HepG2 (cell line): ENCODE measurements at regions not wholly inside any gene's neighbourhood (a gene's known extent, or its start where the extent isn't known, plus 50 kb on each side); places are given as distances from the start of the nearest gene placed in this dataset.

Experiments used
- ATAC-seq: fragments of 200-7000 bp; cut with Tn5 transposase; 3 replicates; pipeline ENCODE4 v1.9.1; 2020; ENCODE audit warnings: mild to moderate bottlenecking, moderate library complexity
- BruUV-seq: library from RNA; stranded (reverse); fragments of 400-500 nt; replicated peaks from 2 replicates; lab custom pipeline; 2021; lab: Mats Ljungman, UMichigan
- CTCF ChIA-PET: fragments of 300-600 bp; formaldehyde crosslinking; extraction: SDS; loops from one replicate; lab custom pipeline; 2021; ENCODE audit warnings: low total read pairs, inconsistent platforms, low intra/inter-chr PET ratio; lab: Yijun Ruan, JAX
- POLR2A ChIA-PET: fragments of 350-600 bp; sonication (Branson Sonifier 250); formaldehyde crosslinking; loops from one replicate; lab custom pipeline; 2020; ENCODE audit warnings: antibody characterized with exemption, inconsistent platforms; lab: Yijun Ruan, JAX
- DNase-seq: peaks from one replicate; pipeline ENCODE4 v3.0.0-alpha.2; 2015; ENCODE audit warnings: low spot score
- FAIRE-seq: peaks from 3 replicates; lab custom pipeline; 2011; peaks lifted over from hg19 to GRCh38; lab: Jason Lieb, UNC
- H2AFZ ChIP-seq: one replicate; pipeline ENCODE4 v1.6.1; 2011; ENCODE audit warnings: low read length, inconsistent platforms
- H3K27ac ChIP-seq: fragments of 300-600 bp; 3 replicates; pipeline ENCODE4 v1.8.0; 2011; ENCODE audit warnings: mixed run types, mild to moderate bottlenecking, mixed read lengths, low read length, inconsistent platforms; ENCODE audit not compliant: insufficient read depth; ENCODE audit errors: extremely low read length
- H3K27me3 ChIP-seq, 2 experiments: fragments of 200-600 bp in 1 of 2; 2 replicates in 1 of 2; 3 replicates in 1 of 2; pipeline versions ENCODE4 v1.6.0 to v1.8.0; 2011; ENCODE audit warnings: low read length in 2 of 2, mild to moderate bottlenecking in 2 of 2, moderate library complexity in 2 of 2, inconsistent platforms in 1 of 2; ENCODE audit not compliant: insufficient read depth in 2 of 2, control insufficient read depth in 1 of 2
- H3K36me3 ChIP-seq, 2 experiments: fragments of 200-600 bp in 1 of 2; replicated peaks in 1 of 2; 2 replicates in 1 of 2; 3 replicates in 1 of 2; pipeline versions ENCODE4 v1.5.1 to v1.8.0; 2011; ENCODE audit warnings: low read length in 2 of 2, inconsistent platforms in 1 of 2; ENCODE audit not compliant: insufficient read depth in 2 of 2, control insufficient read depth in 1 of 2
- H3K4me1 ChIP-seq: 2 replicates; pipeline ENCODE4 v1.5.1; 2012; ENCODE audit warnings: low read length, inconsistent platforms; ENCODE audit not compliant: insufficient read depth
- H3K4me2 ChIP-seq: 2 replicates; pipeline ENCODE4 v1.6.0; 2011; ENCODE audit warnings: low read depth, low read length, inconsistent platforms
- H3K4me3 ChIP-seq, 3 experiments: fragments of 200-600 bp in 1 of 3; sonication (generic), shearing (Covaris generic) in 1 of 3; replicated peaks in 1 of 3; 2 replicates each; pipeline ENCODE4 v1.5.1; 2011 to 2016; ENCODE audit warnings: low read length in 3 of 3, inconsistent platforms in 2 of 3, low read depth in 2 of 3, mild to moderate bottlenecking in 2 of 3, control low read depth in 1 of 3, mixed read lengths in 1 of 3; ENCODE audit not compliant: insufficient read depth in 1 of 3
- H3K79me2 ChIP-seq: one replicate; pipeline ENCODE4 v1.6.1; 2011; ENCODE audit warnings: low read length, inconsistent platforms; ENCODE audit not compliant: insufficient read depth
- H3K9ac ChIP-seq: 2 replicates; pipeline ENCODE4 v1.6.0; 2011; ENCODE audit warnings: mild to moderate bottlenecking, low read depth, low read length, inconsistent platforms; ENCODE audit not compliant: insufficient read depth
- H3K9me3 ChIP-seq: 2 replicates; pipeline ENCODE4 v1.5.1; 2012; ENCODE audit warnings: mild to moderate bottlenecking, low read length
- H4K20me1 ChIP-seq: 2 replicates; pipeline ENCODE4 v1.6.0; 2011; ENCODE audit warnings: inconsistent platforms, mild to moderate bottlenecking, low read length, moderate library complexity; ENCODE audit not compliant: insufficient read depth
- CC2D1A ChIP-seq: sonication (generic); formaldehyde crosslinking; IDR thresholded peaks from 2 replicates; pipeline ENCODE4 v1.8.1; 2023; ENCODE audit warnings: mild to moderate bottlenecking, missing genetic modification reagents
- CEBPB ChIP-seq: IDR thresholded peaks from 2 replicates; pipeline ENCODE4 v1.6.1; 2011; ENCODE audit warnings: low read depth, low read length, improper control_type of control experiment, borderline replicate concordance
- CEBPZ ChIP-seq: IDR thresholded peaks from 2 replicates; pipeline ENCODE4 v1.6.1; 2012; ENCODE audit warnings: low read length, improper control_type of control experiment
- GABPA ChIP-seq, 2 experiments: IDR thresholded peaks; 2 replicates each; pipeline ENCODE4 v1.6.1; 2011 to 2016; ENCODE audit warnings: low read depth in 2 of 2, low read length in 1 of 2, missing biosample characterization in 1 of 2, missing genetic modification characterization in 1 of 2
- GTF2F1 ChIP-seq: fragments of 150-350 bp; IDR thresholded peaks from 2 replicates; pipeline ENCODE4 v1.6.1; 2014; ENCODE audit warnings: low read length
- IKZF1 ChIP-seq: fragments of 450-650 bp; IDR thresholded peaks from 2 replicates; pipeline ENCODE4 v1.7.1; 2016
- NONO ChIP-seq, 2 experiments: fragments of 450-650 bp in 1 of 2; sonication (generic) in 1 of 2; formaldehyde crosslinking in 1 of 2; IDR thresholded peaks in 1 of 2; conservative IDR thresholded peaks in 1 of 2; 2 replicates each; pipeline versions ENCODE4 v1.6.1 to v1.8.0; 2017 to 2022; ENCODE audit warnings: mild to moderate bottlenecking in 1 of 2, missing genetic modification reagents in 1 of 2, moderate library complexity in 1 of 2
- SP4 ChIP-seq: sonication (generic); formaldehyde crosslinking; IDR thresholded peaks from 2 replicates; pipeline ENCODE4 v1.8.1; 2023; ENCODE audit warnings: mild to moderate bottlenecking, missing genetic modification reagents
- SP5 ChIP-seq: IDR thresholded peaks from 2 replicates; pipeline ENCODE4 v1.6.1; 2016; ENCODE audit warnings: low read depth, borderline replicate concordance
- TFE3 ChIP-seq: IDR thresholded peaks from 2 replicates; pipeline ENCODE4 v1.6.1; 2016
- ZC3H13 ChIP-seq: sonication (generic); formaldehyde crosslinking; IDR thresholded peaks from 2 replicates; pipeline ENCODE4 v1.8.1; 2023; ENCODE audit warnings: mild to moderate bottlenecking, missing genetic modification reagents, moderate library complexity
- ZC3H4 ChIP-seq: sonication (generic); formaldehyde crosslinking; IDR thresholded peaks from 2 replicates; pipeline ENCODE4 v1.4.0; 2020; ENCODE audit warnings: missing genetic modification reagents, borderline replicate concordance
- ZFP91 ChIP-seq: sonication (generic); formaldehyde crosslinking; IDR thresholded peaks from 2 replicates; pipeline ENCODE4 v1.9.0; 2022; ENCODE audit warnings: missing genetic modification reagents, mild to moderate bottlenecking, borderline replicate concordance
- ZMYM4 ChIP-seq: sonication (generic); formaldehyde crosslinking; IDR thresholded peaks from 2 replicates; pipeline ENCODE4 v1.8.1; 2023; ENCODE audit warnings: mild to moderate bottlenecking, missing genetic modification reagents
- ZNF205 ChIP-seq: IDR thresholded peaks from 2 replicates; pipeline ENCODE4 v1.6.1; 2018; ENCODE audit warnings: missing biosample characterization, missing genetic modification reagents
- ZNF432 ChIP-seq: sonication (generic); formaldehyde crosslinking; IDR thresholded peaks from 2 replicates; pipeline ENCODE4 v1.5.0; 2020; ENCODE audit warnings: missing genetic modification reagents, mild to moderate bottlenecking, borderline replicate concordance
- ZNF563 ChIP-seq: sonication (generic); formaldehyde crosslinking; IDR thresholded peaks from 2 replicates; pipeline ENCODE4 v1.8.0; 2022; ENCODE audit warnings: mild to moderate bottlenecking, moderate library complexity, missing genetic modification reagents
- ZNF605 ChIP-seq: sonication (generic); formaldehyde crosslinking; IDR thresholded peaks from 2 replicates; pipeline ENCODE4 v1.8.0; 2022; ENCODE audit warnings: mild to moderate bottlenecking, missing genetic modification reagents
- ZNF670 ChIP-seq: sonication (generic); formaldehyde crosslinking; IDR thresholded peaks from 2 replicates; pipeline ENCODE4 v1.8.0; 2022; ENCODE audit warnings: mild to moderate bottlenecking, missing genetic modification reagents, borderline replicate concordance
- ZSCAN21 ChIP-seq: sonication (generic); formaldehyde crosslinking; IDR thresholded peaks from 2 replicates; pipeline ENCODE4 v1.8.0; 2022; ENCODE audit warnings: mild to moderate bottlenecking, missing genetic modification reagents, moderate library complexity, borderline replicate concordance
- WGBS: methylation state at CpG from one replicate; pipeline ENCODE4 v1.1.6; 2017; ENCODE audit warnings: low lambda C conversion rate; 5-methylcytosine and 5-hydroxymethylcytosine counted together
- in situ Hi-C: cut with HindIII; loops from 2 replicates; pipeline ENCODE4 v1.10.0; 2017; ENCODE audit warnings: low pct_unique_long_range_greater_than_20kb; ENCODE audit not compliant: extremely low pct_ligation_motif_present
- intact Hi-C: fragments of 100-400 bp; cut with micrococcal nuclease; formaldehyde crosslinking; loops from one replicate; pipeline ENCODE4 v1.10.0; 2022; ENCODE audit not compliant: unreplicated experiment

GRCh38 chrX:39851745-39852455, 245.9 kb downstream of the BCOR start:
- Histone ChIP-seq H3K9me3 (no peaks in the 10 kb centered on the region), H3K4me3 (no peak overlapping the region), H2AFZ (no peak overlapping the region), H3K9ac (no peak overlapping the region), H3K79me2 (no peaks in the 10 kb centered on the region), H3K27me3 (no peaks in the 10 kb centered on the region), H3K4me1 (no peaks in the 10 kb centered on the region), H3K36me3 (no peaks in the 10 kb centered on the region), H4K20me1 (no peaks in the 10 kb centered on the region), H3K27ac (no peak overlapping the region), H3K4me2 (no peak overlapping the region)
- ChIA-PET CTCF (no interaction called here), POLR2A (no interaction called here)
- in situ Hi-C loops (no loop called here), intact Hi-C loops (no loop called here)
- BruUV-seq: no TSS peak
- 36% methylated on average over 3 of the region's 5 CpGs for WGBS
- ATAC-seq (no peak), DNase-seq (no peak), FAIRE-seq (no peak)
- TF ChIP-seq ZMYM4 (CRISPR knock-in tag): no peak
- TF ChIP-seq ZNF670 (CRISPR knock-in tag): no peak
- TF ChIP-seq ZFP91 (CRISPR knock-in tag): no peak
- TF ChIP-seq ZNF563: no peak
- TF ChIP-seq SP5: no peak
- TF ChIP-seq NONO (IDR thresholded peaks at IDR 0.05): no peak
- no peak for TF ChIP-seq NONO (CRISPR knock-in tag; conservative IDR thresholded peaks at IDR 0.05)
- TF ChIP-seq GTF2F1: no peak
- no peak for TF ChIP-seq ZNF432
- TF ChIP-seq CEBPZ: no peak
- no peak for TF ChIP-seq TFE3
- TF ChIP-seq ZC3H4: no peak
- no peak for TF ChIP-seq ZNF205
- TF ChIP-seq IKZF1: no peak
- no peak for TF ChIP-seq SP4
- TF ChIP-seq CEBPB: no peak
- no peak for TF ChIP-seq GABPA (IDR thresholded peaks at IDR 0.05; ENCODE audit: low read depth, low read length)
- TF ChIP-seq GABPA (CRISPR knock-in tag; IDR thresholded peaks at IDR 0.05; ENCODE audit: low read depth): no peak
- no peak for TF ChIP-seq ZC3H13 (CRISPR knock-in tag)
- TF ChIP-seq CC2D1A (CRISPR knock-in tag): no peak
- TF ChIP-seq ZSCAN21 (CRISPR knock-in tag): no peak
- TF ChIP-seq ZNF605: no peak
